Urothelium cell line (cell line): ENCODE measurements at regions not wholly inside any gene's neighbourhood (a gene's known extent, or its start where the extent isn't known, plus 50 kb on each side); places are given as distances from the start of the nearest gene placed in this dataset.

Experiments used
- DNase-seq: peaks from one replicate; pipeline ENCODE4 v3.0.0; 2011; ENCODE audit warnings: low spot score, mixed read lengths
- FAIRE-seq: peaks from 2 replicates; lab custom pipeline; 2011; peaks lifted over from hg19 to GRCh38; lab: Jason Lieb, UNC

DNA sequence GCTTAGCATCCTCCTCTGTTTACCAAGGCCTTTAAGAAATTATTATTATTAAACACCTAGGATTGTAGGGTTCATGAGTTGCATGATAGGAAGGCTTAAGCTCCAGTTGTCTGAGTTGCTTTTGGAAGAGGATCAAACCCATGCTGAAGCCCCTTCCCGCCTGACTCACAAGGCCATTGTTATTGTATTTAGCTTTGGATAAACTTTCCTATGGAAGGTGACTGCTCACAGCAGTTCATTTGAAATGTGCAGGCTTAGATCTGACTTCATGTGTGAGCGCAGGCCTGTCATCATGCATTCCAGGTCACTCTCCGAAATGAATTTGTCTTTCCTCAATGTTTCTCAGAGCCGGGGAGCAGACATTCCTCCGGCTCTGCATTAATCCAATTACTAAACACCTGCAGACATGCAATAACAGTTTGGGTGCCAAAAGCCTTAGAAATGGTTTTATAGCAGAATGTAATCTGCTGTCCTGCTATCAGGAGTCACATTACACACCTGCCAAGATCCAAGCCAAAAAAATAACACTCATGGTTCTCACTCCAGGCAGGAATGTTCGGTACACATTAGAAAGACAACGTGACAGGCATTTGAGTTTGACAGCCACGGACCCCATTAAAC lies 119.9 kb downstream of the OSR1 start:
- DNase-seq, result no peak
- no peak for FAIRE-seq

DNA sequence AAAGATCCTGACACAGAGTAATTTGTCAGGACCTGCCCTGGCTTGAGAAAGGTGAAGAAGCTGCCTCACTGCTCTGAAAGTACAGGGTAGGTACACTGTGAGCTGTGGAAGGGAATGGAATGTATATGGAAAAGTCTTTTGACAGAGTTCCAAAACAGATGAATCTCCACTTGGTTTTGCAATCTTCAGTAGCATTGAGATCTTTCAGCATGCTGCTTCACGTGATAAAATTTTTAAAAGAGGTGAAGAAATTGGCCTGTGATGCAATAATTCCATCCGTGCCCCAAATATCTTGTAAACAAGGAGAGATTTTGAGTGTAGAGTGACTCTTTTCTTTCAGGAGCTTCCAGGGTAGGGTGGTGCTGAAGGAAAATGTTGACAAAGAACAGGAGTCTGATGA lies 123.1 kb downstream of the OSR1 start:
- DNase-seq (no peak), FAIRE-seq (no peak)

GRCh38 chr2:19232312-19232711 lies 126.1 kb downstream of the OSR1 start:
- FAIRE-seq, result no peak
- DNase-seq, result no peak

DNA sequence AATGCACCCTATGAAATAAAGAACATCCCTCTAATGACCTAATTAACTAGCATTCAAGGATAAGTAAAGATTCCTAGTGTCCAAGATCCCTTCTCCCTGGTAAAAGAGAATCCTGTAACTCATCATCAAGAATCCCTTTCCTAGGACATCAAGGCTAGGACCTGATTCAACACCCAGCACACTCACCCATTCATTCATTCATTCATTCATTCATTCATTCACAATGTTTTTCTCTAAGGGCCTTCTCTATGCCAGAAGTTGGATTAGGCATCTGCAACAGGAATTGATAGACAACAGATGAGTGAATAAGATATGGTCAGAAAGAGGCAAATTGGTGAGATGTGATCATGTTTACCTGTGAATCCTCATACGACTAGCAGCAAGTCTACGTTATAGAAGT lies 126.8 kb downstream of the OSR1 start:
- DNase-seq (no peak), FAIRE-seq (peak; percentile 20)

DNA sequence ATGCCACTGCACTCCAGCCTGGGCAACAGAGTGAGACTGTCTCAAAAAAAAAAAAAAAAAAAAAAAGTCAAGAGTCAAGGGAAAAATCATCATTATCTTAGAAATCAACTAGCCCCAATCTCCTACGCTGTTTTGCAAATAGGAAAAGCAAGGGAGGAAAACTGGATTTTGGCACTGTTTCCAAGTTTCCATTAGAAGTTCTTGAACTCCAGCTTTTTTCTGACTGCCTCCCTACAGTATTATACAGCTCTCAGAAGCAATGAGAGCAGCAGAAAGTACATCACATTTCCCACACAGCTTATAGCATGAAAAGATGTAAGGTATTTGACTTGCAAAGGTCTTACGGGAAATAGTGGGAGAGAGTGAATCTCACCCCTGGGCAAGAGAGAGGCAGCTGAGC lies 127.8 kb downstream of the OSR1 start:
- no peak for FAIRE-seq
- no peak for DNase-seq

DNA sequence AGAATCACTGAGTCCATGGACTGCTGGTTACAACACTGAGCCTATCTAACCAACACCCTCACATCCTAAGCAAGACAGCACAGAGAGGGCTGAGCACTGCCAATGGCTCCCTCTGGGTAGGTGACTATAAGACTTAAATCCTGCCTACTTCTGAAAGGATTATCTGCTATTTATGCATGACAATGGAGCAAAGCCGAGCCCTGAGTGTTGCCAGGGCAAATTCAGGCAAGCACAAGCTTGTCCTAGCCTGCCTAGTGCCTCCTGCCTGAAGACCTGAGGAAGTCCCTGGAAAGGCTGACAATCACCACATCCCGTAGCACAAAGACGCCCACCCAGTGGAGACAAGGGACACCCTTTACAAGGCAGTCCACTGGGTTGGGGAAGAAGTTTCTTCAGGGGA lies 129.7 kb downstream of the OSR1 start:
- no peak for FAIRE-seq
- no peak for DNase-seq

GRCh38 chr2:19228181-19228593 lies 130.2 kb downstream of the OSR1 start:
- FAIRE-seq (no peak), DNase-seq (no peak)

GRCh38 chr2:19226871-19227270 lies 131.6 kb downstream of the OSR1 start:
- DNase-seq (no peak), FAIRE-seq (no peak)

- DNase-seq (no peak), FAIRE-seq (no peak)
Observed at GRCh38 chr2:19226386-19226785, 132.0 kb downstream of the OSR1 start.

DNA sequence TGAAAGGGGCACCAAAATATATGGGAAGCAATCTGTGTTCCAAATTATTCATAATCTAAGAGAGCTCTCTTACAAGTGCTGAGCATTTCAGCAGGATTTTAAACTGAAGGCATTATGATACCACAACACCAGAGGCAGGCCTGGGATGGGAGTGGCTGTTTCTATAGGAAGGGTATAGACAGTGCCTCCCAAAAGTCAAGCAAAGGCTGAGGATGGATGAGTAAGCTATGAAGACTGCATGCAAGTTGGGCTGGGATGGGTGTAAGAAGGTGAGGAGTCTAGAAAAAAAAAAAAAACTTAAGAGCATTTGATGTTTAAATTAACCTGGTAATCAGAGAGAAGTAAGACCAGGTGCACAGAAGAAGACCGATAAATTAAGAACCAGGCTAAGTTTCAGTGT lies 132.5 kb downstream of the OSR1 start:
- FAIRE-seq, result no peak

GRCh38 chr2:19225126-19225525 lies 133.3 kb downstream of the OSR1 start:
- FAIRE-seq (no peak), DNase-seq (no peak)

More for the DNA sequence above, 132.5 kb downstream of the OSR1 start:
- DNase-seq, result no peak

- no peak for FAIRE-seq
- no peak for DNase-seq
Observed at GRCh38 chr2:19224486-19224885, 133.9 kb downstream of the OSR1 start.

DNA sequence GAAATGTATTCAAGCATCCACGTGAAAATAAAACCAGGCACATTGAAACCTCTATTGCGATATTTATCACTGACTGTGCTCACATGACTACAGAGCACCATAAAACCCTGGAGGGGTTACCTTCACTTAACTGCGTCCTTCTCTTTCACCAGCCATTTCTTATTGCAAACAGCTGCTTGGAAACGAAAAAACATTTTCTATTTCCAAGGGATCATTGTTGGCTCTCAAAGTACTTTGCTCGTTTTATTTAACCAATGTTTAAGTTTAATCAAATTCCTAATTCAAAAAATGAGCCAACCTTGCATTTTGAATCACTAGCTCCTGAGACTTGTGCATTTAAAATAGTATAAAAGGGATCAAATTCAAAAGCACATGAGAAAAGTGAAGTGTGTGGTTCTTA lies 134.4 kb downstream of the OSR1 start:
- FAIRE-seq, result no peak
- DNase-seq, result no peak

GRCh38 chr2:19219060-19219459 lies 139.4 kb downstream of the OSR1 start:
- FAIRE-seq, result no peak

GRCh38 chr2:19218166-19218565 lies 140.3 kb downstream of the OSR1 start:
- no peak for FAIRE-seq
- no peak for DNase-seq

More at GRCh38 chr2:19219060-19219459, 139.4 kb downstream of the OSR1 start:
- no peak for DNase-seq

GRCh38 chr2:19216676-19217602 lies 141.5 kb downstream of the OSR1 start:
- DNase-seq (no peak), FAIRE-seq (no peak)

DNA sequence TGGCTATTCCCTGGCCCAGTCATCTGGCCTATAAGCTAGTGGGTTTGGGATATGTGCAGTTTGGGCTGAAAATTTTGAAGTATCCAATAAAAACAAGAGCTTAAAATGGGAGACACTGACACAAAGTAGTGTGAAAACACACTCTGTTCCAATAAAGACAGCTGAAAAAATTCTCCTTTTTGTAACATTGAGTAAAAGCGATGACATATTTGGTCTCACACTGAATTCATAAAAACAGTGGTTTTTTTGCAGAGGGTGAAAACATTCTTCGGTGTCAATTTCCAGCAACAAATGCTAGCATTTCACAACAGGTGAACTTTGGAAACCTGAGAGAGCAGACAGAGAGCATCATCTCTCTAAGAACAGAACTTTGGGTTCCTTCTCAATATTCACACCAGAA lies 142.2 kb downstream of the OSR1 start:
- FAIRE-seq (no peak), DNase-seq (no peak)

DNA sequence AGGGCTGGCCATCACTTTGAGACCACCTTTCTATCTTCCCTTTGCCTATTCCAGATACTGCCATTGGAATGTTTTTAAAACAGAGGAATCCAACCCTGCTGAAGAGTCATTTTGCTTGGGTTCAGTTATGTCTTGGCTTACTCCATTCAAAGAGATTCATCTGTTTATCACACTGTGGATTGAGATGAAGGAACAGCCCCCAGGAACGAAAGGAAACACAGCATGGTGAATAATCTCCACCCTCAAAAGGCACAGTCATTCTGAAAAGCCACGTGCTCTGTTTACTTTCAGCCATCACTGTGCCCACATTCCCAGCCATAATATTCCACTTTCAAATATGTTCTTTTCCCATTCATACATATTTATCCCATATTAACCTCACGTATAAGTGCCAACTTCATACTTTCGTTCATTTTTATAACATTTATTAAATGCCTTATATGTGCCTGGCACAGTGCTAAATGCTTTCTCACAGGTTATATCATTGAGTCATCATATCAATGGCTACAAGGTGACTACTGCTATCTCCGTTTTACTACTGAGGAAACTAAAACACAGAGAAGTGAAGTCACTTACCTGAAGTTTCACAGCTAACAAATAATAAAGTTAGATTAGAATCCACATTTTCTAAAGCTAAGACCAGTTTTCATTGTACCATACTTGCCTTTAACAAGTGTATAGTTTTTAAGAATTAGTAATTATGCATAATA lies 143.6 kb downstream of the OSR1 start:
- no peak for FAIRE-seq
- DNase-seq, result no peak

GRCh38 chr2:19209575-19210341 lies 148.7 kb downstream of the OSR1 start:
- DNase-seq, result no peak

DNA sequence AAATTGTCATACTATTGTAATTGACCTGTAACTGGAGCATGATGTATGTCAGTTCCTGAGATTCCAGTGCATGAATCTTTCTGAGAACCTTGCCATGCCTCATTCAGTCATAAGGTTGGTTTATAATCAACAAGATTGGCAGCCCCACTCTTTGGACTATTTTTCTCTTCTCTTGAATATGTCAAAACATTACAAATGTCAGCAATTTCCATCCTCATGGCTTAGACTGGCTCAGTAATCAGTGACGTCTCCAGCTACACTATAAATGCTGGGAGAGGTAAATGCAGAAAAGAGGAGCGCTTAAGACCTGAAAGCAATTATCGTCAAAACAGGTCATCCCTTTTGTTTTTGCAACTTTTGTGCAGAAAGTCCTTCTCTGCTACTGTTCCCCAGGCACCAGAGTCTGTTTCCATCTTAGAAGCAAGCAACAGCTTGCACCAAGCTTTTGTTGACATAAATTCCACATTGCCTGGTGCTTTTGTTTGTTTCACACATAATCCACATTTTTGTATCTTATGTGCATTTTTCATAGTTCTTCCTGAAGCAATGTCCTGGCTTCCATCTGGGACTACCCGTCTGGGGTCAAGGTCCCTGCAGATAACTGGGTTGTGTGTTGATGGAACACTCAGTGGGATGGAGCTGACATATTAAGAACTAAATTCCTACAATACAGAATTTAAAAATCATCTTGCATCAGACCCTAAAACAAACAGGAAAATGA lies 149.8 kb downstream of the OSR1 start:
- FAIRE-seq (no peak), DNase-seq (no peak)

More at GRCh38 chr2:19209575-19210341, 148.7 kb downstream of the OSR1 start:
- FAIRE-seq, result no peak
